Panc1 (cell line): ENCODE measurements at regions not wholly inside any gene's neighbourhood (a gene's known extent, or its start where the extent isn't known, plus 50 kb on each side); places are given as distances from the start of the nearest gene placed in this dataset.

Experiments used
- ATAC-seq: fragments of 200-7000 bp; cut with Tn5 transposase; 2 replicates; pipeline ENCODE4 v1.9.1; 2020; ENCODE audit warnings: mild to moderate bottlenecking, moderate library complexity
- BruUV-seq: library from RNA; stranded (reverse); fragments of 400-500 nt; replicated peaks from 2 replicates; lab custom pipeline; 2021; lab: Mats Ljungman, UMichigan
- CTCF ChIA-PET: fragments of 300-600 bp; sonication (Branson Sonifier 250); formaldehyde crosslinking; loops from one replicate; lab custom pipeline; 2022; ENCODE audit warnings: antibody characterized with exemption; lab: Charles Lee
- POLR2A ChIA-PET: fragments of 300-600 bp; sonication (Branson Sonifier 250); formaldehyde crosslinking; loops from one replicate; lab custom pipeline; 2022; ENCODE audit warnings: antibody characterized with exemption; lab: Charles Lee
- DNase-seq: peaks from one replicate; pipeline ENCODE4 v3.0.0-alpha.2; 2010; ENCODE audit warnings: low read depth, low spot score
- H3K27ac ChIP-seq: 2 replicates; pipeline ENCODE4 v1.5.1; 2011; ENCODE audit warnings: mild to moderate bottlenecking, low read length, inconsistent platforms
- H3K27me3 ChIP-seq: fragments of 200-500 bp; sonication (Bioruptor generic); 2 replicates; pipeline ENCODE4 v1.6.0; 2014; ENCODE audit warnings: low read length, inconsistent platforms; ENCODE audit not compliant: control insufficient read depth, insufficient read depth
- H3K36me3 ChIP-seq: fragments of 200-500 bp; sonication (Bioruptor generic); 2 replicates; pipeline ENCODE4 v1.5.1; 2014; ENCODE audit warnings: inconsistent platforms, mild to moderate bottlenecking, low read length, moderate library complexity; ENCODE audit not compliant: control insufficient read depth, insufficient read depth
- H3K4me1 ChIP-seq: 2 replicates; pipeline ENCODE4 v1.5.1; 2011; ENCODE audit warnings: inconsistent platforms, mild to moderate bottlenecking, low read length, moderate library complexity; ENCODE audit not compliant: control insufficient read depth, insufficient read depth
- H3K4me3 ChIP-seq, 2 experiments: 2 replicates each; pipeline ENCODE4 v1.5.1; 2011 to 2012; ENCODE audit warnings: low read depth in 2 of 2, low read length in 2 of 2, mild to moderate bottlenecking in 2 of 2, inconsistent platforms in 1 of 2, moderate library complexity in 1 of 2
- H3K9me3 ChIP-seq: fragments of 200-500 bp; sonication (Bioruptor generic); 2 replicates; pipeline ENCODE4 v1.5.1; 2014; ENCODE audit warnings: low read depth, mild to moderate bottlenecking, inconsistent platforms, low read length, moderate library complexity; ENCODE audit not compliant: control insufficient read depth, insufficient read depth
- POLR2AphosphoS5 ChIP-seq: IDR thresholded peaks from 2 replicates; pipeline ENCODE4 v1.6.1; 2012; ENCODE audit warnings: mild to moderate bottlenecking, low read depth, low read length, moderate library complexity
- SIN3A ChIP-seq: IDR thresholded peaks from 2 replicates; pipeline ENCODE4 v1.6.1; 2012; ENCODE audit warnings: low read depth, mild to moderate bottlenecking, low read length, moderate library complexity, borderline replicate concordance; ENCODE audit not compliant: insufficient read depth
- TCF7L2 ChIP-seq: IDR thresholded peaks from 2 replicates; pipeline ENCODE4 v1.6.1; 2011; ENCODE audit warnings: mild to moderate bottlenecking, low read depth, low read length, inconsistent platforms
- in situ Hi-C: cut with HindIII; loops from 2 replicates; pipeline ENCODE4 v1.10.0; 2016; ENCODE audit warnings: low sequenced_read_pairs, low pct_unique_long_range_greater_than_20kb
- intact Hi-C: fragments of 100-400 bp; cut with micrococcal nuclease; formaldehyde crosslinking; loops from one replicate; pipeline ENCODE4 v1.10.0; 2022; ENCODE audit not compliant: unreplicated experiment
- TF ChIP-seq, protein P1 (sequence below): fragments of 450-650 bp; IDR thresholded peaks from 2 replicates; pipeline ENCODE4 v1.5.1; 2017; ENCODE audit warnings: mild to moderate bottlenecking
- TF ChIP-seq, protein P2 (sequence below), 2 experiments: IDR thresholded peaks; 2 replicates each; pipeline ENCODE4 v1.6.1; 2011 to 2012; ENCODE audit warnings: low read depth in 2 of 2, control low read depth in 1 of 2, low read length in 1 of 2, mild to moderate bottlenecking in 1 of 2, moderate library complexity in 1 of 2; ENCODE audit not compliant: insufficient read depth in 1 of 2

- intact Hi-C loops = no loop called here
- CTCF ChIA-PET = no interaction called here
- H3K4me1 ChIP-seq = no peaks in the 10 kb centered on the region
- ATAC-seq (no peak), DNase-seq (no peak)
- H3K36me3 ChIP-seq = no peaks in the 10 kb centered on the region
- no peaks in the 10 kb centered on the region for H3K9me3 ChIP-seq
- POLR2A ChIA-PET = no interaction called here
- H3K27ac ChIP-seq = no peak overlapping the region
- BruUV-seq = no TSS peak
- no peak overlapping the region for H3K4me3 ChIP-seq
- in situ Hi-C loops = no loop called here
- no peaks in the 10 kb centered on the region for H3K27me3 ChIP-seq
- TF ChIP-seq POLR2AphosphoS5 (no peak), SIN3A (no peak), TCF7L2 (no peak)
- TF ChIP-seq, protein P1, sequence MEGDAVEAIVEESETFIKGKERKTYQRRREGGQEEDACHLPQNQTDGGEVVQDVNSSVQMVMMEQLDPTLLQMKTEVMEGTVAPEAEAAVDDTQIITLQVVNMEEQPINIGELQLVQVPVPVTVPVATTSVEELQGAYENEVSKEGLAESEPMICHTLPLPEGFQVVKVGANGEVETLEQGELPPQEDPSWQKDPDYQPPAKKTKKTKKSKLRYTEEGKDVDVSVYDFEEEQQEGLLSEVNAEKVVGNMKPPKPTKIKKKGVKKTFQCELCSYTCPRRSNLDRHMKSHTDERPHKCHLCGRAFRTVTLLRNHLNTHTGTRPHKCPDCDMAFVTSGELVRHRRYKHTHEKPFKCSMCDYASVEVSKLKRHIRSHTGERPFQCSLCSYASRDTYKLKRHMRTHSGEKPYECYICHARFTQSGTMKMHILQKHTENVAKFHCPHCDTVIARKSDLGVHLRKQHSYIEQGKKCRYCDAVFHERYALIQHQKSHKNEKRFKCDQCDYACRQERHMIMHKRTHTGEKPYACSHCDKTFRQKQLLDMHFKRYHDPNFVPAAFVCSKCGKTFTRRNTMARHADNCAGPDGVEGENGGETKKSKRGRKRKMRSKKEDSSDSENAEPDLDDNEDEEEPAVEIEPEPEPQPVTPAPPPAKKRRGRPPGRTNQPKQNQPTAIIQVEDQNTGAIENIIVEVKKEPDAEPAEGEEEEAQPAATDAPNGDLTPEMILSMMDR = no peak
- TF ChIP-seq, protein P2, sequence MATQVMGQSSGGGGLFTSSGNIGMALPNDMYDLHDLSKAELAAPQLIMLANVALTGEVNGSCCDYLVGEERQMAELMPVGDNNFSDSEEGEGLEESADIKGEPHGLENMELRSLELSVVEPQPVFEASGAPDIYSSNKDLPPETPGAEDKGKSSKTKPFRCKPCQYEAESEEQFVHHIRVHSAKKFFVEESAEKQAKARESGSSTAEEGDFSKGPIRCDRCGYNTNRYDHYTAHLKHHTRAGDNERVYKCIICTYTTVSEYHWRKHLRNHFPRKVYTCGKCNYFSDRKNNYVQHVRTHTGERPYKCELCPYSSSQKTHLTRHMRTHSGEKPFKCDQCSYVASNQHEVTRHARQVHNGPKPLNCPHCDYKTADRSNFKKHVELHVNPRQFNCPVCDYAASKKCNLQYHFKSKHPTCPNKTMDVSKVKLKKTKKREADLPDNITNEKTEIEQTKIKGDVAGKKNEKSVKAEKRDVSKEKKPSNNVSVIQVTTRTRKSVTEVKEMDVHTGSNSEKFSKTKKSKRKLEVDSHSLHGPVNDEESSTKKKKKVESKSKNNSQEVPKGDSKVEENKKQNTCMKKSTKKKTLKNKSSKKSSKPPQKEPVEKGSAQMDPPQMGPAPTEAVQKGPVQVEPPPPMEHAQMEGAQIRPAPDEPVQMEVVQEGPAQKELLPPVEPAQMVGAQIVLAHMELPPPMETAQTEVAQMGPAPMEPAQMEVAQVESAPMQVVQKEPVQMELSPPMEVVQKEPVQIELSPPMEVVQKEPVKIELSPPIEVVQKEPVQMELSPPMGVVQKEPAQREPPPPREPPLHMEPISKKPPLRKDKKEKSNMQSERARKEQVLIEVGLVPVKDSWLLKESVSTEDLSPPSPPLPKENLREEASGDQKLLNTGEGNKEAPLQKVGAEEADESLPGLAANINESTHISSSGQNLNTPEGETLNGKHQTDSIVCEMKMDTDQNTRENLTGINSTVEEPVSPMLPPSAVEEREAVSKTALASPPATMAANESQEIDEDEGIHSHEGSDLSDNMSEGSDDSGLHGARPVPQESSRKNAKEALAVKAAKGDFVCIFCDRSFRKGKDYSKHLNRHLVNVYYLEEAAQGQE (IDR thresholded peaks at IDR 0.05; ENCODE audit: insufficient read depth in 1 of 2, low read depth in 2 of 2, low read length in 1 of 2) = no peak
Measured at GRCh38 chr14:53638966-53639365, 317.7 kb downstream of the BMP4 start.

- intact Hi-C loops = no loop called here
- no peak for ATAC-seq
- ChIA-PET POLR2A (no interaction called here), CTCF (no interaction called here)
- Histone ChIP-seq H3K36me3 (no peaks in the 10 kb centered on the region), H3K4me3 (no peak overlapping the region), H3K27ac (no peak overlapping the region), H3K9me3 (no peaks in the 10 kb centered on the region), H3K27me3 (no peaks in the 10 kb centered on the region), H3K4me1 (no peaks in the 10 kb centered on the region)
- in situ Hi-C loops = no loop called here
- BruUV-seq = no TSS peak
- TF ChIP-seq, protein P2 (IDR thresholded peaks at IDR 0.05; ENCODE audit: insufficient read depth in 1 of 2, low read depth in 2 of 2, low read length in 1 of 2) = no peak
- TF ChIP-seq TCF7L2 = no peak
- TF ChIP-seq, protein P1 = no peak
- no peak for TF ChIP-seq SIN3A
- no peak for TF ChIP-seq POLR2AphosphoS5
- DNase-seq = no peak
Measured at GRCh38 chr14:53634793-53635192, 321.8 kb downstream of the BMP4 start.
